Dermis blood vessel endothelial cell (primary cell): ENCODE measurements at regions not wholly inside any gene's neighbourhood (a gene's known extent, or its start where the extent isn't known, plus 50 kb on each side); places are given as distances from the start of the nearest gene placed in this dataset.

Source experiments
- DNase-seq: peaks from one replicate; pipeline ENCODE4 v3.0.0; 2010

DNA sequence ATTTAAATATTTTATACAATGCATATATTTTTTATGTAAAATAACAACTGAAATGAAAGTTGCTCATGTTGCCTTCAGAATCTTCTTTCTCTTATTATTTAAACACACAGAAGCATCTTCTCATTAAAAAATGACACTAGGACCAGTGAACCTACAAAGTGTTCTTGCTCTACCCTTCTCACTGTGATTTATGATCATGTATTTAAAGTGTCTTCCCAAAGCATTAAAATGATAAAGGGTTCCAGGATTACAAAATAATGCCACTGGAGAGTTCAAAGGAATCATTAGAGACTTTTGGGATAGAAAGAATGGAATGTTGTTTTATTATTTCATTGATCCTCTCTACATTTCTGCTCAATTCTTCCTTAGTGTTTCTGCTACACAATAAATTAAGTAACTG lies 643.6 kb upstream of the SLITRK1 start:
- no peak for DNase-seq

DNA sequence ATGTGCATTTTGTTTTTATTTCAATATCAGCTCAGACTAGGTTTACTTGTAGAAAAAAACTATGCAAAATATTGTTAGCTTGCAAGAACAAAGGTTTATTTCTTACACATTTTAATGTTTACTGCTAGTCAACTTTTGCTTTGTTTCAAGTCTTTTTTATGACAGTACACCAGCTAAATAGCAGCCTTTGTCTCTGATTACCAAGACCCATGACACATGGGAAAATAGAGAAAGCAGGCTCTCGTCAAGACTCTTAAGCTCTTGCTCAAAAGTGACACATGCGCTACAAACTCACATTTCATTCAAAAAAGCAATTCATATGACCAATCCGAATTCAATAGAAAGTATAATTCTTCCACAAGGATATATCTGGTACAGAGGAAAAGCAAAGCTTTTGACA lies 642.3 kb upstream of the SLITRK1 start:
- DNase-seq = no peak

DNA sequence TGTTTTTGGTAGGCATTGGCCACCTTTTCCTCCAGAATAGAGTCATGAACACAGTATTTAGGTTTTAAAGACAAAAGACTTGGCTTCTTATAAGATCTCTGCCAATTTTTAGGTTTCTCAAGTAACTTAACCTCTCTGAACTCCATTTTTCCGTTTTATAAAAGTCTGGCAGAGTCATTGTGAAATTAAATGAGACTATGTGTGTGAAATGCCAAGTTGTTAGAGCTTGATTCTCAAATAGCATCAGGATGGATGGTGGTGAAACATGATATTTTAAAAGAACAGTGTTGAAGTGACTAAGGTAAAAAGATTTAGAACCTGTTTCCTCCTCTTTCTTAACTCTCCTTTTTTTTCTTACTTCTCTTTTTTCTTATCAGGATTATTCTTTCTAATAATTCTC lies 617.7 kb upstream of the SLITRK1 start:
- DNase-seq = no peak

DNA sequence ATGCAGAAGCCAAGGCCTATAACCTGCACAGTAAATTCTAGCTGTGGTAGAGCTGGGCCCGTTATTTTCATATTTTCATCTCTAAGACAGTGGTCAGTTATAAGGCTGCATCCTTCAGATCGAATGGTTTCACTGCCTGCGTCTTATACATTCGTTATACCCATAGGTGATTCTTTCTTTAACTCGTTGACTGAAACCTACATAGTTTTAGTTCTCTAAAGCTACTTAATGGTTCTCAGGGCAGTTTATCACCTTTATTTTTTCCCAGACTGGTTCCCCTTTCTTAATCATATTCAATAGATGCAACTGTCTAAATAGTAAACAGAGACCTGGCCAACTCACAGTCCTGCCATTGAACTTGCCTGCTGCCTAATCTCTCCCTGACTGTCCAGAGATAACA lies 615.3 kb upstream of the SLITRK1 start:
- no peak for DNase-seq

DNA sequence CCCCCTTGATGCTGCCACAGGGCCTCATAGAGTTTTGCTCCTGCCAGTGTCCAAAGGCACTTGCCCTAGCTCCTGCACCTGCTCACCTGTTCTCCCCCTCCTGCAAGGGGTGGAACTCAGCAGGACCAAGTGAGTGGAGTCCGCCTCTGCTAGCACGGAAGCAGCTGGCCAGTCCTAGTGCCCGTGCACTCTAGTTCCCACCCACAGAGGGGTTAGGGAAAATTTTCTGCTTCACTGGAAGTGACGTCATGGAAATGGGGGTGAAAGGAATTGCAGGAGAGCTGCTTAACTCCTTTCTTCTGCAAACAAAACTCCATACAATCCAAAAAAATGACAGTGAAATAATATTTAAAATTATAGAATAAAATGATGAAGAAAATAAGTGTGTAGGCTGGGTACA lies 609.7 kb upstream of the SLITRK1 start:
- no peak for DNase-seq

DNA sequence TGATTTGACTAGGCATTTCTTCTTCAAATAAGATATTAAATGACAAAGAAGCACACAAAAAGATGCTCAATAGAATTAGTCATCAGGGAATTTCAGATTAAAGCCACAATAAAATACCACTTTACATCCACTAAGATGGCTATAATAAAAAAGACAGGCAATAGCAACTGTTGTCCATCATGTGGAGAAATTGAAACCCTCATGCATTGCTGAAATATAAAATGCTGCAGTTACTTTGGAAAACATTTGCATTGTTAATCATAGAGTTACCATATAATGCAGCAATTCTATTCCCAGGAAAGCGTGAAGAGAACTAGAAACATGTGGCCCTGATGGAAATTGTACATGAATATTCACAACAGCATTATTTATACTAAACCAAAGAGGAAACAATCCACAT lies 605.5 kb upstream of the SLITRK1 start:
- no peak for DNase-seq

DNA sequence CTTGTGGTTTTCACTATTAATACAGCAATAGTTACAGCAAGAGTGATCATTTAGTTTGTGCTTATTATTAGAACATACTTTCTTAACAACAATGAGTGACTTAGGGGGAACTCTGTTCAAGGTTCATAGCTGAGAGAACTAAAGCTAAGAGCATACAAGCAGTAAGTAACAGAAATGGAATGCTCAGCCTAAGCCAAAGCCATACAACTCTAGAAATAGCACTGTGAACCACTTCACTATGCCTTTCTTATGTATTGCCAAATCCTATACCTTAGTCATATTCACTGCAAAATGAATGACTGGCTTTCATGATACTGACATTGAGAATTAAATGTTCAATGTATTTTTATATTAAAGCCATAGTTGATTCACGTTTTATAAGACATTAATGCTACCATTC lies 599.7 kb upstream of the SLITRK1 start:
- no peak for DNase-seq

DNA sequence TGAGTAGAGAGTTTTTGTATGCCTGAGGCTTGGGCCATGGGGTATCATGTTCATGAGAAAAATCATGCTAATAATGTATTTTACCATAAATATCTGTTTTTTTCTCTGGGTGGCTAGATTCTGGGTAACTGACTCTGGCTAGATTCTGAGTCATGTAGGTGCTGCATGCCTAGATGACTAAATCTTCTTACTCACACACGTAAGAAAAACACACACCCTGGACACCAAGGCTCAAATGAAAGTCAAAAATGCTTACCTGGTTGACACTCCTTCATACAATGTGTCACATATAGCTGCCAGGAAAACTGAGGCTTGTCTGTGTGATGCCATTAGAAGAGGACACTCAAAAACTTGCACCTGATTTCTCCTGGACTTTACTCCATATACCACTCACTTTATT lies 597.4 kb upstream of the SLITRK1 start:
- DNase-seq = no peak

DNA sequence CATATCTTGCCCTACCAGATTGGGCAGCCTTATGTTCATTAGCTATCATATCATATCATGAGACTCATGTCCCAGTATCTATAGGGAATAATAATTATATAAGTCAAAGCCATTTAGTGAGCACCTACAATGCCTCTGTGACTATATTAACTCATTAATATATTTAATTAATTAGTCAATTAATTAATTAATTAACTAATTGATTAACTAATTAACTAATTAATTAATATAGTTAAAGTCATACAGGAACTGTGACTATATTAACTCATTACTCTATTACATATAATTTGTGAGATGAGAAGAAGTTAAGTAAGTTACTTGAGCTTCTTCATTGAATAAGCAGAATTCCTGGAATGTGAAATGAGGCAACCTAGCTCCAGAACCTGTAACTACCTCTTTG lies 588.3 kb upstream of the SLITRK1 start:
- DNase-seq = no peak

DNA sequence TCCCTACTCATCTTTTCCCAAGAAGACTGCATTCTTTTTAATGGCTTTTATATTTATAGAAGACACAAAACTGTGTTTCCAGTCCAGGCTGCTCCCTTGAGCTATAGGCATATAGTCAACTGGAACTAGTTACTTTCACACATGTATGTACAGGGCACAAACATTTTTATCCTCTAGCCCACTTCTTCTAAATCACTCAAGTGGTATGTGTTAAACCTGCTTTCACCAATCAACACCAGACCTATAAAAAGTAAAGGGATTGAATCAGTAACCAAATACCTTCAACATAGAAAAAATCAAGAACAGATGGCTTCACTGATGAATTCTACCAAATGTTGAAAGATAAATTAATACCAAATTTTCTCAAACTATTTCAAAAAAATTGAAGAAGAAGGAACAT lies 584.2 kb upstream of the SLITRK1 start:
- no peak for DNase-seq

DNA sequence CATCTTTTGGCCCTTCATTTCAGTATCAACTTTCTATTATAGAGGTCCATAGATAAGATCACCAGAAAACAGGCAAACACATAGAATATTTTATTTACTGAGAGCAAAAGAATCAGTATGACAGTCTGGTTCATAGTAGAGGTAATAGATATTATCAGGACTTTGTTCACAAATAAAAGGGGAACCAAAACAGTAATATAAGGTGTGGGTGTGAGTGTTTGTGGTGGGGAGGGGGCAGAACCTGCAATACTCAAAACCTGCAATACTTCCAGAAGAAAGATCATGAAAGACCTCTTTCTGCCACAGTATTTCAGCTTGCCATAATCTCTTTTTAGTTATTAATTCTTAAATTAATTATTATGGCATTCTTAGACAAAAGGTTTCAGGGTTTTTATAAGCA lies 578.7 kb upstream of the SLITRK1 start:
- DNase-seq = no peak

DNA sequence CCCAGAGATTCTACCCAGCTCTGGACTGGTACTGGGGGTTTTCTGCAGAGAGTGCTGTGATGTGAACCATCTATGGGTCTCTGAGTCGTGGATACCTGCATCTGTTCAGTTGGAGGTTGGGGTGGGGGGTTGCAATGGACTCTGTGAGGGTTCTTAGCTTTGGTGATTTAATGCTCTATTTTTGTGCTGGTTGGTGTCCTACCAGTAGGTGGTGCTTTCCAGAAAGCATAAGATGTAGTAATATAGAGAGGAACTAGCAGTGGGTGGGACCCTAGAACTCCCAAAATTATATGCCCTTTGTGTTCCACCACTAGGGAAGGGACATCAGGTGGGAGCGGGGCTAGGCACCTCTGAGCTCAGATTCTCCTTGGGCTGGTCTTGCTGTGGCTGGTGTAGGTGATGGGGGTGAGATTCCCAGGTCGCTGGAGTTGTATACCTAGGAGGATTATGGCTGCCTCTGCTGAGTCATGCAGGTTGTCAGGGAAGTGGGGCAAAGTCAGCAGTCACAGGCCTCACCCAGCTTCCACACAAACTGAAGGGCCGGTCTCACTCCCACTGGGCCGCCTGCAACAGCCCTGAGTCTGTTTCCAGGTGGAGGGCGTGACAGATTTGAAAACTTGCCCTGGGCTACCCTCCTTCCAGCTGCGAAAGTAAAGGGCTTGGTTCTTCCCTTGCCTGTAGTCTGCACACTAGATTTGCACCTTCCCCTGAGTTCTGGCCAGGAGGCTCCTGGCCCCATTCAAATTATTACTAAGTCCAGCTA lies 573.0 kb upstream of the SLITRK1 start:
- DNase-seq = no peak

DNA sequence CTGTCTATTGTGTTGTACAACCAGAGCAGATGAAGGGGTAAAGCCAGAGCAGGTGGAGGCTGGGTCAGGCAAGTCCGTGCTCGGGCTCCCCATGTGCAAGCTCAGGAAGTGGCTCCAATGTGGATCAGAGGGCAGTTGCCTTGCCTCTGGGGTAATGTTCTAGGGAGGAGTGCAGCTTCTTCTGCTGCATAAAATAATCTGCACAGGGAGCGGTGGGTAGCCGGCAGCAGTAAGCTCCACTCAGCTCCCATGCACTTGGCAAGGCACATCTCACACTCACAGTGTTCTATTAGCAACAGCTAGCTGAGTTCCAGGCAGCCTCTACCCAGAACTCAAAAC lies 565.3 kb upstream of the SLITRK1 start:
- no peak for DNase-seq

DNA sequence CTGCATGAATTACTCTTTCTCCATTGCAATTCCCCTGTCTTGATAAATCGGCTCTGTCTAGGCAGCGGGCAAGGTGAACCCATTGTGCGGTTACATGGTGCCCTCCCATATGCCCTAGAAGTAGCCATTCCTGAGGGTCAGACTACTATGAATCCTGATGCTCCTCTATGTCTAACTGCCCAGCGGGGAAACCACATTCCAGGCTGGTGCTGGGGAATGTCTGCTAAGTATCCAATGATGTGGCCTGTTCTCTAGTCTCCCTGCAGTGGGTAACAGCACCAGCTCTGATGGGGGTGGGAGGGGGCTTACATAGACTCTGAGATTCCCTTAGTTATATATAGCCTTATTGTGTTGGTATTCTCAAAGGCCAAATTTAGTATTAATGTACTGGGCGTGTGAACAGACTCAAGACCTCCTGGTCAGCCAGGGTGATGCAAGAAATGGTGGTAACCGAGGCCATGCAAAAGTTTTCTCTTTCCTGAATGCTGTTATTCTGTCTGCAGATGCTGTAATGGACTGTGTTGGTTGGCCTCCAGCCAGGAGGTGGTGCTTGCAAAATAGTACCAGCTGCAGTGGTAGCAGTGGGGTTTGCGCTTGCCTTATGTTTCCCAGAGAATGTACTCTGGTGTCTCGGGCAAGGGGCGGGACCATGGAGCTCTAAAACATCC lies 564.8 kb upstream of the SLITRK1 start:
- no peak for DNase-seq

DNA sequence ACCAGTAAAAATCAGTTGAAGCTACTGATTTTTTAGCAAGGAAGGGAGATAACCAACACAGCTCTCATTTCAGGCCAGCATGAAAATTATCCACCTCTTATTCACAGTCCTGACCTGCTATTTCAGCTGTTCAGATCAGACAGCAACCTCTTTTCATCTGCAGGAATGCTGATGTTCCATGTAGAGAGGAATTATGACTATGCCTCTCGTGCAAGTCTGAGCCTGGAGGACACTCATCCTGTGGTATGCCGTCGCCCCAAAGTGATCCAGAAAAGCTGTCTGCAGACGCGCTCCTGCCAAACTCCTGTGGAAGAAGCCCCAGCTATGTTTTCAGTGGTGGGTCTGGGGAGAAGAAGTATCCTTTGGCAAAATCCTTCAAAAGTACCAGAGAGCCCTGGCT lies 563.5 kb upstream of the SLITRK1 start:
- DNase-seq = no peak

DNA sequence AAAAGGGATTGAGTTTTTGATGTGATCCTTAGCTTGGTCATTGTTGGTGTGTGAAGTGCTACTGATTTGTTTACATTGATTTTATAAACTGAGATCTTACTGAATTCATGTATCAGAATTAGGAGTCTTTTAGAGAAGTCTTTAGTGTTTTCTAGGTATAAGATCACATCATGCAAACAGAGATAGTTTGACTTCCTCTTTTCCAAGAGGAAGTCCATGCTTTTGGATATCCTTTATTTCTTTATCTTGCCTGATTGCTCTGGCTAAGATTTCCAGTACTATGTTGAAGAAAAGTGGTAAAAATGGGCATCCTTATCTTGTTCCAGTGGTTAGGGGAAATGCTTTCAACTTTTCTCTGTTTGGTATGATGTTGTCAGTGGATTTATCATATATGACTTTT lies 561.2 kb upstream of the SLITRK1 start:
- DNase-seq = no peak

DNA sequence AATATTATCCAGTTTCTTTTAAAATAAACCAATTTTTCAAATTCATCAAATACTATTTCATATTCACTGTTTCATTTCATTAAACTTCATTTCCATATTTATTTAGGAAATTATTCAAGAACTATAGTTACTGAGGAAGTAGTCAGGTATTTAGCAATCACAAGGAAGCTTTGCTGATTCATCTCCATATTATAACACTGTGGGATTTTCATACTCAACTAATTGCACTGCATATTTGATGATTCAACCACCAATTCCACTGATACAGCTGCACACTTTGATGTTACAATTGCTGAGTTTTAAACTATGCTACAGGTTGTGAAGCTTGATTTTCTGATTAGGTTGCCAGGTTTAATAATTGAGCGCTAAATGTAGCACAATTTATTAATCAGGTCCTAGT lies 556.8 kb upstream of the SLITRK1 start:
- no peak for DNase-seq

DNA sequence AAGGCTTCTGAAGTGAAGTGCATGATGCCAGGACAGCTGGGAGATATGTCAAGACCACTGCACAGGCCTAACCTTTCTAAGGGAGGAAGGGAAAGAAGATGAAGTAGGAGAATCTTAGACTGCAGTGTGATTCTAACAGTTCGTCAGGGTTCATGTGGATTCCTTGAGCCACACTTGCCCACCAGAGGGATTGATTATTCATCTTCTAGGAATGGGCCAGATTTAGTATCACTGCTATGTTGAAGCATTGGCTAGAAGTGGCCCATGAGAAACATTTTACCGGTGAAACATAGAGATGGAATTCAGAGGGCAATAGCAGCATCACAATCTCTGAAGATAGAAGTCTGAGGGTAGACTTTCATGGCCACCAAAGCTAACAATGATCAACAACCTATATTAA lies 550.8 kb upstream of the SLITRK1 start:
- no peak for DNase-seq

DNA sequence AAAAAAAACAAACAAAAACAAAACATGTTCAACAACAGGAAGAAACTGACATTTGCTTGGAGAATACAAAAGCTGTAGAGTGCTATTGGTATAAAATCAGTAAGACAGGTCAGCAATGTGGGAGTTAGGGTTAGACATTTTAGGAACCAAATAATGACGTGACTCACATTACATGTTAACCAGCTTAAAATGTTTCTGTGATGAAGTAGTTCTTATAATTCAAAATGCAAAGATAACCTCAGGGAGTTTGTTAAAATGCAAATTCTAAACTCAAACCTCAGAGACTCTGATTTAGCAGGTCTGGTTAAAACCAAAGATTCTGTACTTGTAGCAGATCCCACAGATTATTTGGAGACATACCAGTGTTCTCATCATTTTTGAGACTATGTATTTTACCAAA lies 549.4 kb upstream of the SLITRK1 start:
- no peak for DNase-seq

DNA sequence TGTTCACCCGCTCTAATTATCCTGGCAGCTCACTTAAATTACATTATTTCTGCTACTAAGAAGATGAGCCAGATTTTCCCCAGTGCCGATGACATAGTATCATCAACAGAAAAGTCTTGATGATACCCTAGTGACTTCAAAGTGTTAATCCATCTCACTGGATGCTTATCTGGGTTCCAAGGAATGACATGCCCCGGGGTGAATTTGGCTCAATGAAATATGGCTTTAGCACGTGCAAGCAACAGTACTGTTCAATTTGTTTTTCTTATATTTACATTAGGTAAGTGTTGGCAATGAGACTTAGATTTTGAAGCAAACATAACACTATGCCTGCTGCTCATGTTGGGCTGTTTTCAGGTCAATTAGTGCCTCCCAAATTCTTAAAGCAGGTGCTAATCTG lies 548.2 kb upstream of the SLITRK1 start:
- no peak for DNase-seq

DNA sequence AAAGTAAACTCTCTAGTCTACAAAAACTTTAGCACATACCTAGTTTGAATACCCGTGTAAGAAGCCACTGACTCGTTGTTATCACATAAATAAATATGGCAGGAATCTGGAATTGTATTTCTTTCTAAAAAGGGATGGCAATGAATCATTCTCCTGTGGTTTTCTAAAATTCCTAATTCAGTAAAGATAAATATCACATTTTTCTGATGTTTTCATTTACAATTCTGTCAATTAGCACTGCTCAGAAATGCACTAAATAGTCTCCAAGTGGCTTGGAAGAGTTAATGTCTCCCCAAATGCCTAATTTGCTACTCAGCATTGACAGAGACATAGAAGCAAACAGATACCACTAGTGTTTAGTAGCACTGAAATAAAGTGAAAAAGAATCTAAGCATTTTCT lies 547.7 kb upstream of the SLITRK1 start:
- no peak for DNase-seq

DNA sequence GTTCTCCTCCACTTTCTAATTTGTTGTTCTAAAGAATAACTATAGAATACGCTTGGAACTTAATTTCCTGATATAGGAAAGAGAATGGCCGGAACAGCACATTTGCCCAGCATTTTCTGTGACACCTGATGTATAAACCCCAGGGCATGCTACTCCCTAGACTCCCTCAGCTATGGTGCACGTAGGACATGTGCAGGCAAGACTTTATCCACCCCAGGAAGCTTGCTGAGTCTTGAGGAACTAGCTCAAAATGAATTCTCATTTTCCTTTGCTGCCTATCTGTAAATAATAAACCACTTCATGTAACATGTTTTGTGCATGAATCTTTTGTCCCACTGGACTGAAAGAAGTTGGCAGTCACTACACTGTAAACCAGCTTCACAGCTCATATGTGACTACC lies 535.8 kb upstream of the SLITRK1 start:
- DNase-seq = no peak

DNA sequence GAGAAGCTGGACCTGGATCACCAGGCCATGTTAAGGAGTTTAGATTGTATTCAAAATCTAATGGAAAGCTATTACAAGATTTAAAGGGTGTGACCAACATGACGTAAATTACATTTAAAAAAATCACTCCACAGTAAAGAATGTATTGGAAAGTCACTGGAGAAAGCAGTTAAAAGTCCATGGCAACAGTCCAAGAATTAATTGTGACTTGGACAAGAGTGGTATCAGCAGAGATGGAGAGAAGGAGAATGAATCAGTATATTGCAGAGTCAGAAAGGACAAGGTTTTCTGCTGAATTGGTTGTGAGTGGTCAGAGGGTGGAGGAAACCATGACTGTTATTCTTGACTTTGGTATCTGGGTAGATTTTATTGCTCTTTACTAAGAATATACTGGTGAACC lies 535.1 kb upstream of the SLITRK1 start:
- no peak for DNase-seq

DNA sequence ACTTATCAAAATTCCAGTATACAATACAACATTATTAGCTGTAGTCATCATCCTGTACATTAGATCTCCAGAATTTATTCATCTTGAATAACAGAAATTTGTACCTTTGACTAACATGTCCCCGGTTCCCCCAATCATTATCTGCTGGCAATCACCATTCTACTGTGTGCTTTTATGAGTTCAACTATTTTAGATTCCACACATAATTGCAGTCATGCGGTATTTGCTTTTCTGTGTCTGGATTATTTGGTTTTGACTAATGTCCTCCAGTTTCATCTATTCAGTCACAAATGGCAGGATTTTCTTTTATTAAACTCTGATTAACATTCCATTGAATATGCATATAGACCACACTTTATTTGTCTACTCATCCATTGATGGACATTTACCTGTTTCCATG lies 530.7 kb upstream of the SLITRK1 start:
- no peak for DNase-seq

DNA sequence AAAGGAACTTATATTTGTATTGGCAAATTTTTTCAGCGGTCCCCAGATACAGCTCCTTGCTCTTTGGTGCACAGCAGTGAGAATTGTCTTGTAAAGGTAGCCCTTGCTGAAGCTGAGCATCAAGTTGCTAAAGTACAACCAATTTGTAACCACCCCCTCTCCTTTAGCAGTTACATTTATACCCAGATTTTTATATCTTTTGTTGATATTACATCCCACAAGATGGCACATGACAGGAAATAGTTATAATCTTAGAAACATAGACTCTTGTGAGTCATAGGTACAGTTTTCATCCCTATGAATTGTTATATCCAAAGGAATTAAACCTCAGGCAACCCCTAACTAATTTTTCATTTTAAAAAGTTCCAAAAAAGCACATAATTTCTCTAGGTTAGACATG lies 523.0 kb upstream of the SLITRK1 start:
- DNase-seq = no peak
